ENCODE measurements at regions not wholly inside any gene's neighbourhood (a gene's known extent, or its start where the extent isn't known, plus 50 kb on each side); places are given as distances from the start of the nearest gene placed in this dataset.

DNA sequence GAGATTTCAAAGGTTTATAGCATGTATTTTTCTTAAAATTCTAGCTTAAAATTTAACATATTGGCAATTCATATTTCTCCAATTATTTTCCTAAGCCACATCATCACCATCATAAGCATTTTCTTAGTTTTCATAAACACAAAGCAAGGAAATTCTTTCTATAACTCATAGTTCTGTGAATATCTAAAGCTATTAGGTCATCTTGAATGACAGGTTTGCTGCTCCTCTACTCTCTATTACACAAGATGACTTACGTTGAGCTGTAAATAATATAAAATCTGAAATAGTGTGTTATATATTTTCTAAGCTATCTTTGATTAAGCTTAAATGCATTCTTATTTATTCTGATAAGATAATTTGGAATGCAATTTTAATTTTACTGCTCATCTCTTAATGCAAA lies 984.6 kb upstream of the CNTNAP5 start:
- no peak for DNase-seq

DNA sequence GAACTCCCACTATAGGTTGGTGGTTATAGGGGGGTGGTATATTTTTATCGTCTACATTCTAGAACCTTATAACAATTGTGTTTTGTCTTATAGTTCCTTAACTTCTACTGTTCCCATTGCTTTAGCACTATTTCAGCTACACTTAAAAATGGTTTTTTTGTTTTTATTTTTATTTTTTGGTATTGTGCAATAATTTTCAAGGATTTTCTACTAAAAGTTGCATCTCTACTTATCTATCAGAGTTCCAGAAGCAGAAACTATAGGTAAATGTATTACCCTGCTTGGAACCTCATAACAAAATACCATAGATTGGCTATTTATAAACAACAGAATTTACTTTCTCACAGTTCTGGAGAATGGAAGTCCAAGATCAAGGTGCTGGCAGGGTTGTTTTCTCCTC lies 981.6 kb upstream of the CNTNAP5 start:
- Histone ChIP-seq H3K36me3 (no peaks in the 10 kb centered on the region), H3K4me1 (no peaks in the 10 kb centered on the region), H3K9me3 (no peaks in the 10 kb centered on the region), H3K27me3 (no peaks in the 10 kb centered on the region), H3K27ac (no peak overlapping the region), H3K4me3 (no peak overlapping the region)
- no peak for TF ChIP-seq POLR2A (IDR thresholded peaks at IDR 0.05)
- TF ChIP-seq, protein P1, sequence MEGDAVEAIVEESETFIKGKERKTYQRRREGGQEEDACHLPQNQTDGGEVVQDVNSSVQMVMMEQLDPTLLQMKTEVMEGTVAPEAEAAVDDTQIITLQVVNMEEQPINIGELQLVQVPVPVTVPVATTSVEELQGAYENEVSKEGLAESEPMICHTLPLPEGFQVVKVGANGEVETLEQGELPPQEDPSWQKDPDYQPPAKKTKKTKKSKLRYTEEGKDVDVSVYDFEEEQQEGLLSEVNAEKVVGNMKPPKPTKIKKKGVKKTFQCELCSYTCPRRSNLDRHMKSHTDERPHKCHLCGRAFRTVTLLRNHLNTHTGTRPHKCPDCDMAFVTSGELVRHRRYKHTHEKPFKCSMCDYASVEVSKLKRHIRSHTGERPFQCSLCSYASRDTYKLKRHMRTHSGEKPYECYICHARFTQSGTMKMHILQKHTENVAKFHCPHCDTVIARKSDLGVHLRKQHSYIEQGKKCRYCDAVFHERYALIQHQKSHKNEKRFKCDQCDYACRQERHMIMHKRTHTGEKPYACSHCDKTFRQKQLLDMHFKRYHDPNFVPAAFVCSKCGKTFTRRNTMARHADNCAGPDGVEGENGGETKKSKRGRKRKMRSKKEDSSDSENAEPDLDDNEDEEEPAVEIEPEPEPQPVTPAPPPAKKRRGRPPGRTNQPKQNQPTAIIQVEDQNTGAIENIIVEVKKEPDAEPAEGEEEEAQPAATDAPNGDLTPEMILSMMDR (IDR thresholded peaks at IDR 0.05): no peak
- no peak for DNase-seq

More for the DNA sequence above, 984.6 kb upstream of the CNTNAP5 start:
- TF ChIP-seq, protein P1 (IDR thresholded peaks at IDR 0.05): no peak
- TF ChIP-seq POLR2A (IDR thresholded peaks at IDR 0.05): no peak
- Histone ChIP-seq H3K4me3 (no peak overlapping the region), H3K4me1 (no peaks in the 10 kb centered on the region), H3K36me3 (no peaks in the 10 kb centered on the region), H3K9me3 (no peaks in the 10 kb centered on the region), H3K27ac (no peak overlapping the region), H3K27me3 (no peaks in the 10 kb centered on the region)

GRCh38 chr2:123045713-123046112 lies 979.4 kb upstream of the CNTNAP5 start:
- no peaks in the 10 kb centered on the region for H3K9me3 ChIP-seq
- no peak for DNase-seq
- no peaks in the 10 kb centered on the region for H3K36me3 ChIP-seq
- H3K27ac ChIP-seq: no peak overlapping the region
- H3K4me3 ChIP-seq: no peak overlapping the region
- no peaks in the 10 kb centered on the region for H3K4me1 ChIP-seq
- no peaks in the 10 kb centered on the region for H3K27me3 ChIP-seq
- TF ChIP-seq, protein P1 (IDR thresholded peaks at IDR 0.05): no peak
- no peak for TF ChIP-seq POLR2A (IDR thresholded peaks at IDR 0.05)

- Histone ChIP-seq H3K4me3 (no peak overlapping the region), H3K27me3 (no peaks in the 10 kb centered on the region), H3K9me3 (no peaks in the 10 kb centered on the region), H3K4me1 (no peaks in the 10 kb centered on the region), H3K36me3 (no peaks in the 10 kb centered on the region), H3K27ac (no peak overlapping the region)
- no peak for DNase-seq
- TF ChIP-seq, protein P1 (IDR thresholded peaks at IDR 0.05): no peak
These were observed 977.9 kb upstream of the CNTNAP5 start for GRCh38 chr2:123047186-123047585.

GRCh38 chr2:123051136-123051535 lies 974.0 kb upstream of the CNTNAP5 start:
- Histone ChIP-seq H3K9me3 (no peaks in the 10 kb centered on the region), H3K27me3 (no peaks in the 10 kb centered on the region), H3K4me1 (no peaks in the 10 kb centered on the region), H3K36me3 (no peaks in the 10 kb centered on the region), H3K27ac (no peak overlapping the region), H3K4me3 (no peak overlapping the region)
- no peak for TF ChIP-seq POLR2A (IDR thresholded peaks at IDR 0.05)
- TF ChIP-seq, protein P1 (IDR thresholded peaks at IDR 0.05): no peak
- DNase-seq: no peak

GRCh38 chr2:123061534-123061933 lies 963.6 kb upstream of the CNTNAP5 start:
- Histone ChIP-seq H3K4me1 (no peaks in the 10 kb centered on the region), H3K36me3 (no peaks in the 10 kb centered on the region), H3K27me3 (no peaks in the 10 kb centered on the region), H3K4me3 (no peak overlapping the region), H3K9me3 (no peaks in the 10 kb centered on the region), H3K27ac (no peak overlapping the region)
- DNase-seq: no peak
- TF ChIP-seq, protein P1 (IDR thresholded peaks at IDR 0.05): no peak
- no peak for TF ChIP-seq POLR2A (IDR thresholded peaks at IDR 0.05)

All from Peyer's patch (tissue), 4 donors.